GM12865 (cell line): ENCODE measurements at regions not wholly inside any gene's neighbourhood (a gene's known extent, or its start where the extent isn't known, plus 50 kb on each side); places are given as distances from the start of the nearest gene placed in this dataset.
"Not testable (repeated sequence)": the region's sequence is repeated elsewhere in the genome, so short reads cannot be mapped to it uniquely, and the experiment has no call there.

Experiments
- DNase-seq: peaks from one replicate; pipeline ENCODE4 v3.0.0; 2010; ENCODE audit warnings: low read depth
- H3K4me3 ChIP-seq: 2 replicates; pipeline ENCODE4 v1.5.1; 2011; ENCODE audit warnings: mild to moderate bottlenecking, low read depth, low read length, control low read depth
- CTCF ChIP-seq: IDR thresholded peaks from 2 replicates; pipeline ENCODE4 v1.5.1; 2011; ENCODE audit warnings: low read length, control low read depth, low read depth, inconsistent platforms; ENCODE audit not compliant: insufficient read depth; ENCODE audit errors: missing control alignments

- H3K4me3 ChIP-seq = no peak overlapping the region
- no peak for TF ChIP-seq CTCF
- DNase-seq = no peak
Measured at GRCh38 chr10:31677195-31678138, 251.2 kb downstream of the ARHGAP12 start.

GRCh38 chr10:31675726-31676125 lies 252.9 kb downstream of the ARHGAP12 start:
- no peak overlapping the region for H3K4me3 ChIP-seq
- DNase-seq = no peak
- TF ChIP-seq CTCF = no peak

GRCh38 chr10:31669357-31669756 lies 259.3 kb downstream of the ARHGAP12 start:
- no peak for DNase-seq

GRCh38 chr10:31668326-31668725 lies 260.3 kb downstream of the ARHGAP12 start:
- TF ChIP-seq CTCF = no peak
- DNase-seq = no peak
- H3K4me3 ChIP-seq = no peak overlapping the region

More at GRCh38 chr10:31669357-31669756, 259.3 kb downstream of the ARHGAP12 start:
- H3K4me3 ChIP-seq = no peak overlapping the region
- no peak for TF ChIP-seq CTCF

GRCh38 chr10:31665764-31666279 lies 262.8 kb downstream of the ARHGAP12 start:
- DNase-seq, H3K4me3 ChIP-seq: not testable (repeated sequence)

- TF ChIP-seq CTCF = no peak
- no peak overlapping the region for H3K4me3 ChIP-seq
- no peak for DNase-seq
Measured at GRCh38 chr10:31664803-31665202, 263.8 kb downstream of the ARHGAP12 start.

- not testable (repeated sequence) for DNase-seq, H3K4me3 ChIP-seq
Measured at GRCh38 chr10:31664071-31664470, 264.6 kb downstream of the ARHGAP12 start.

GRCh38 chr10:31660300-31660699 lies 268.3 kb downstream of the ARHGAP12 start:
- no peak for TF ChIP-seq CTCF
- no peak overlapping the region for H3K4me3 ChIP-seq
- DNase-seq = no peak
